Esophagus muscularis mucosa (tissue), 4 donors: ENCODE measurements at regions not wholly inside any gene's neighbourhood (a gene's known extent, or its start where the extent isn't known, plus 50 kb on each side); places are given as distances from the start of the nearest gene placed in this dataset.

Experiments
- CTCF ChIP-seq, 3 experiments: fragments of 200-600 bp in 2 of 3; fragments of 450-650 bp in 1 of 3; sonication (generic) in 2 of 3; IDR thresholded peaks; one replicate each; pipeline ENCODE4 v1.5.1; 2017 to 2019; ENCODE audit warnings: antibody characterized with exemption in 3 of 3, mild to moderate bottlenecking in 2 of 3, moderate library complexity in 1 of 3
- EP300 ChIP-seq: sonication (generic); formaldehyde crosslinking; IDR thresholded peaks from one replicate; pipeline ENCODE4 v1.6.1; 2017; ENCODE audit warnings: antibody characterized with exemption
- POLR2AphosphoS5 ChIP-seq, 2 donors: sonication (generic); formaldehyde crosslinking; IDR thresholded peaks; one replicate each; pipeline ENCODE4 v1.6.1; 2017; ENCODE audit warnings: antibody characterized with exemption in 2 of 2

GRCh38 chr10:25858076-25858475 lies 76.0 kb upstream of the MYO3A start:
- TF ChIP-seq CTCF (IDR thresholded peaks at IDR 0.05) = no peak
- no peak for TF ChIP-seq EP300
- TF ChIP-seq POLR2AphosphoS5 (IDR thresholded peaks at IDR 0.05) = no peak
